ENCODE measurements at regions not wholly inside any gene's neighbourhood (a gene's known extent, or its start where the extent isn't known, plus 50 kb on each side); places are given as distances from the start of the nearest gene placed in this dataset.

GRCh38 chr17:14481664-14482063, 180.8 kb downstream of the HS3ST3B1 start:
- DNase-seq (no peak), ATAC-seq (no peak)
- H3K4me3 Mint-ChIP-seq: no peak overlapping the region
- H3K27ac Mint-ChIP-seq: no peak overlapping the region
- H3K9me3 Mint-ChIP-seq: peaks cover 0 to 7% of the 10 kb centered on the region in 2 donors
- no peaks in the 10 kb centered on the region for H3K27me3 Mint-ChIP-seq
- no peaks in the 10 kb centered on the region for H3K4me1 Mint-ChIP-seq

GRCh38 chr17:14474591-14474990, 173.7 kb downstream of the HS3ST3B1 start:
- no peak overlapping the region for H3K4me3 Mint-ChIP-seq
- no peak overlapping the region for H3K27ac Mint-ChIP-seq
- peaks cover 0 to 8% of the 10 kb centered on the region in 2 donors for H3K9me3 Mint-ChIP-seq
- DNase-seq (no peak), ATAC-seq (no peak)
- no peaks in the 10 kb centered on the region for H3K4me1 Mint-ChIP-seq
- H3K27me3 Mint-ChIP-seq: no peaks in the 10 kb centered on the region

- no peak for DNase-seq
- H3K9me3 Mint-ChIP-seq: peaks cover 4 to 8% of the 10 kb centered on the region in 2 donors
- no peak overlapping the region for H3K4me3 Mint-ChIP-seq
These were observed 170.2 kb downstream of the HS3ST3B1 start for GRCh38 chr17:14471052-14471451.

GRCh38 chr17:14470417-14470816, 169.5 kb downstream of the HS3ST3B1 start:
- peaks cover 4 to 8% of the 10 kb centered on the region in 2 donors for H3K9me3 Mint-ChIP-seq
- H3K4me1 Mint-ChIP-seq: no peaks in the 10 kb centered on the region
- no peak for DNase-seq
- no peaks in the 10 kb centered on the region for H3K27me3 Mint-ChIP-seq
- H3K4me3 Mint-ChIP-seq: no peak overlapping the region
- no peak overlapping the region for H3K27ac Mint-ChIP-seq
- ATAC-seq: no peak

More at GRCh38 chr17:14471052-14471451, 170.2 kb downstream of the HS3ST3B1 start:
- Mint-ChIP-seq H3K4me1 (no peaks in the 10 kb centered on the region), H3K27ac (no peak overlapping the region), H3K27me3 (no peaks in the 10 kb centered on the region)
- ATAC-seq: no peak

- no peak for ATAC-seq
- H3K9me3 Mint-ChIP-seq: peaks cover 4 to 8% of the 10 kb centered on the region in 2 donors
These were observed 169.1 kb downstream of the HS3ST3B1 start for GRCh38 chr17:14469971-14470370.

GRCh38 chr17:14468858-14469257, 168.0 kb downstream of the HS3ST3B1 start:
- Mint-ChIP-seq H3K4me1 (no peaks in the 10 kb centered on the region), H3K27me3 (no peaks in the 10 kb centered on the region), H3K27ac (no peak overlapping the region), H3K4me3 (no peak overlapping the region), H3K9me3 (peaks cover 4 to 8% of the 10 kb centered on the region in 2 donors)
- DNase-seq: no peak
- no peak for ATAC-seq

More at GRCh38 chr17:14469971-14470370, 169.1 kb downstream of the HS3ST3B1 start:
- no peak overlapping the region for H3K4me3 Mint-ChIP-seq
- H3K4me1 Mint-ChIP-seq: no peaks in the 10 kb centered on the region
- H3K27ac Mint-ChIP-seq: no peak overlapping the region
- DNase-seq: no peak
- H3K27me3 Mint-ChIP-seq: no peaks in the 10 kb centered on the region

GRCh38 chr17:14461227-14461548, 160.3 kb downstream of the HS3ST3B1 start:
- no peak for DNase-seq
- peaks cover 8 to 10% of the 10 kb centered on the region in 2 donors for H3K9me3 Mint-ChIP-seq
- H3K4me3 Mint-ChIP-seq: no peak overlapping the region
- H3K27ac Mint-ChIP-seq: peak overlapping the region in 1 of 2 donors; percentile 13
- peaks cover 39% of the 10 kb centered on the region for H3K4me1 Mint-ChIP-seq
- no peak for ATAC-seq
- peaks cover 7% of the 10 kb centered on the region for H3K27me3 Mint-ChIP-seq

GRCh38 chr17:14460516-14461226, 159.8 kb downstream of the HS3ST3B1 start:
- Mint-ChIP-seq H3K4me1 (peaks cover 39% of the 10 kb centered on the region), H3K4me3 (no peak overlapping the region), H3K27me3 (peaks cover 7% of the 10 kb centered on the region), H3K9me3 (peaks cover 8 to 10% of the 10 kb centered on the region in 2 donors), H3K27ac (peak overlapping the region in 1 of 2 donors; percentile 13)
- DNase-seq (no peak), ATAC-seq (no peak)

GRCh38 chr17:14459955-14460354, 159.1 kb downstream of the HS3ST3B1 start:
- Mint-ChIP-seq H3K9me3 (peaks cover 8 to 10% of the 10 kb centered on the region in 2 donors), H3K4me3 (no peak overlapping the region), H3K27ac (no peak overlapping the region), H3K4me1 (peaks cover 39% of the 10 kb centered on the region), H3K27me3 (peaks cover 7% of the 10 kb centered on the region)
- ATAC-seq (no peak), DNase-seq (no peak)

GRCh38 chr17:14458724-14459123, 157.8 kb downstream of the HS3ST3B1 start:
- DNase-seq (no peak), ATAC-seq (no peak)
- Mint-ChIP-seq H3K4me1 (peaks cover 39% of the 10 kb centered on the region), H3K27ac (peak overlapping the region in 1 of 2 donors; percentile 14), H3K27me3 (peaks cover 7% of the 10 kb centered on the region), H3K9me3 (peaks cover 8 to 10% of the 10 kb centered on the region in 2 donors), H3K4me3 (no peak overlapping the region)

GRCh38 chr17:14454746-14455145, 153.9 kb downstream of the HS3ST3B1 start:
- no peak for ATAC-seq
- Mint-ChIP-seq H3K9me3 (peaks cover 8 to 10% of the 10 kb centered on the region in 2 donors), H3K27me3 (peaks cover 3% of the 10 kb centered on the region), H3K27ac (no peak overlapping the region), H3K4me1 (peaks cover 16% of the 10 kb centered on the region), H3K4me3 (no peak overlapping the region)
- DNase-seq: no peak

- ATAC-seq (no peak), DNase-seq (no peak)
- no peaks in the 10 kb centered on the region for H3K27me3 Mint-ChIP-seq
- H3K9me3 Mint-ChIP-seq: peaks cover 3 to 5% of the 10 kb centered on the region in 2 donors
- no peak overlapping the region for H3K27ac Mint-ChIP-seq
- no peak overlapping the region for H3K4me3 Mint-ChIP-seq
- no peaks in the 10 kb centered on the region for H3K4me1 Mint-ChIP-seq
These were observed 152.0 kb downstream of the HS3ST3B1 start for GRCh38 chr17:14452856-14453255.

GRCh38 chr17:14451729-14452191, 150.9 kb downstream of the HS3ST3B1 start:
- H3K4me1 Mint-ChIP-seq: no peaks in the 10 kb centered on the region
- no peak for DNase-seq
- no peaks in the 10 kb centered on the region for H3K27me3 Mint-ChIP-seq
- H3K9me3 Mint-ChIP-seq: peaks cover 0 to 3% of the 10 kb centered on the region in 2 donors
- no peak overlapping the region for H3K27ac Mint-ChIP-seq
- H3K4me3 Mint-ChIP-seq: no peak overlapping the region
- ATAC-seq: no peak

GRCh38 chr17:14448818-14449217, 147.9 kb downstream of the HS3ST3B1 start:
- no peaks in the 10 kb centered on the region for H3K4me1 Mint-ChIP-seq
- no peaks in the 10 kb centered on the region for H3K9me3 Mint-ChIP-seq
- H3K27ac Mint-ChIP-seq: no peak overlapping the region
- DNase-seq: no peak
- H3K27me3 Mint-ChIP-seq: no peaks in the 10 kb centered on the region
- ATAC-seq: no peak
- no peak overlapping the region for H3K4me3 Mint-ChIP-seq

- Mint-ChIP-seq H3K9me3 (no peaks in the 10 kb centered on the region), H3K27me3 (no peaks in the 10 kb centered on the region)
- no peak for ATAC-seq
These were observed 145.9 kb downstream of the HS3ST3B1 start for GRCh38 chr17:14446825-14447224.

GRCh38 chr17:14444915-14445314, 144.0 kb downstream of the HS3ST3B1 start:
- no peak for DNase-seq
- no peaks in the 10 kb centered on the region for H3K27me3 Mint-ChIP-seq
- H3K27ac Mint-ChIP-seq: peak overlapping the region in 1 of 2 donors; percentile 44
- H3K4me1 Mint-ChIP-seq: peaks cover 9% of the 10 kb centered on the region
- ATAC-seq: no peak
- H3K9me3 Mint-ChIP-seq: no peaks in the 10 kb centered on the region
- no peak overlapping the region for H3K4me3 Mint-ChIP-seq

More at GRCh38 chr17:14446825-14447224, 145.9 kb downstream of the HS3ST3B1 start:
- DNase-seq: no peak
- Mint-ChIP-seq H3K27ac (no peak overlapping the region), H3K4me1 (peaks cover 6% of the 10 kb centered on the region), H3K4me3 (no peak overlapping the region)

Measured in stimulated activated naive CD8-positive, alpha-beta T cell treated with anti-CD3 and anti-CD28 coated beads, Interleukin-15, amount 100 ng/mL, for 72 hours (primary cell).